ENCODE measurements at regions not wholly inside any gene's neighbourhood (a gene's known extent, or its start where the extent isn't known, plus 50 kb on each side); places are given as distances from the start of the nearest gene placed in this dataset.

DNA sequence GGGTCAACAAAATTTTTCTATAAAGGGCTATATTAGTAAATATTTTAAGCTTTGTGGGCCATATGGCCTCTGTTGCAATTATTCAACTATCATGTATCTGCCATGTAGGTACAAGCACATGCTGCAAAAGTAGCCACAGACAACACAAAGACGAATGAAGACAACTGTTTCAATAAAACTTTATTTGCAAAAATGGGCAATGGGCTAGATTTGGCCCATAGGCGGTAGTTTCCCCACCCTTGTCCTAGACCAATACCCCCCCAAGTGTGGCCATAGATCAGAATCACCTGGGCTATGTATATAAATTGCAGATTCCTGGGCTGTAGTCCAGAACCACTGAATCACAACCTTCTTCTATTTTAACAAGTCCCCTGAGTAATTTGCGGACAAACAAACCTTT is 331.0 kb upstream of the PSMD7 start:
- TF ChIP-seq, protein P1, sequence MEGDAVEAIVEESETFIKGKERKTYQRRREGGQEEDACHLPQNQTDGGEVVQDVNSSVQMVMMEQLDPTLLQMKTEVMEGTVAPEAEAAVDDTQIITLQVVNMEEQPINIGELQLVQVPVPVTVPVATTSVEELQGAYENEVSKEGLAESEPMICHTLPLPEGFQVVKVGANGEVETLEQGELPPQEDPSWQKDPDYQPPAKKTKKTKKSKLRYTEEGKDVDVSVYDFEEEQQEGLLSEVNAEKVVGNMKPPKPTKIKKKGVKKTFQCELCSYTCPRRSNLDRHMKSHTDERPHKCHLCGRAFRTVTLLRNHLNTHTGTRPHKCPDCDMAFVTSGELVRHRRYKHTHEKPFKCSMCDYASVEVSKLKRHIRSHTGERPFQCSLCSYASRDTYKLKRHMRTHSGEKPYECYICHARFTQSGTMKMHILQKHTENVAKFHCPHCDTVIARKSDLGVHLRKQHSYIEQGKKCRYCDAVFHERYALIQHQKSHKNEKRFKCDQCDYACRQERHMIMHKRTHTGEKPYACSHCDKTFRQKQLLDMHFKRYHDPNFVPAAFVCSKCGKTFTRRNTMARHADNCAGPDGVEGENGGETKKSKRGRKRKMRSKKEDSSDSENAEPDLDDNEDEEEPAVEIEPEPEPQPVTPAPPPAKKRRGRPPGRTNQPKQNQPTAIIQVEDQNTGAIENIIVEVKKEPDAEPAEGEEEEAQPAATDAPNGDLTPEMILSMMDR (IDR thresholded peaks at IDR 0.05; ENCODE audit: insufficient read depth, low read length, severe bottlenecking) = no peak
- FAIRE-seq (no peak), DNase-seq (ENCODE audit: low read depth) (no peak)
- no peak overlapping the region for H3K4me3 ChIP-seq (ENCODE audit: low read depth, low read length)
- no peaks in the 10 kb centered on the region for H3K27me3 ChIP-seq (ENCODE audit: control insufficient read depth, insufficient read depth, low read length)
- no peaks in the 10 kb centered on the region for H3K36me3 ChIP-seq (ENCODE audit: control insufficient read depth, insufficient read depth, low read length)

DNA sequence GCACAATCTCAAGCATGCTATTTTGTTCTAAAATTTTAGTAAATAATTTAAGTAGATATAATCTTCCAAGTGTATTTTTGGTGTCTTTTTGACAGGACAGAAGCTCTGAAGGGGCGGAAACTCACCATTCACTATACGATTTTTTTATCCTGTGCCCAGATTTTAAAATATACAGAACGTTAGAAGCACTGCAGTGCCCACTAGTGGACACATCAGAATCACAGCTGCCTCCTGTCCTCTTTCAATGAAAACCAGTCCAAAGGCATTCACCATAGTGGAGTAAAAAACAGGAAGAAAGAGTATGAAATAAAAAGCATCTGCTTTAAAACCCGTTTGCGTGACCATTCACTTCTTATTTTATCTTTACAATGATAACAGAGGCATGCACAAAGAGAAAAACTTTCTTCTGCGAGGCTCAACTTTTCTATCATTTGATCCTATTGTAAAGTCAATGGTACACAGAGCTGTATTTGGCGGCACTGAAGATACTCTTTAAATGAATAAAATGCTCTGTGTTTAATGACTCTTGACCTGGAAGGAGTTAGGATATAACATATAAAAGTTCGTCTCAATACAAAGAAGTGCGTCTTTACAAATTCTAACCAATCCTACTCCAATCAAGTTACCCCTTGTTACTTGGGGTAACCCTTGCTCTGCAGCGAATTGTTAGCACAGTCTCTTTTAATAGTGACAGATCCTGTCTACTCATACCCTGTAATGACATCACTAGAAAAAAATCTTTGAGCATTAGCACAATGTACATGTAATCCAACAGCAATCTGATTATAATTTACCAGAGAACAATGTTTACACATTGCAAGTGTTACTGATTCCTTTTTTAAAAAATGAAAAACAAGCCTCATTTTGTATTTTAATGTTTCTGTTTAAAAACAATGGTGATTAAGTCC is 339.8 kb upstream of the PSMD7 start:
- no peaks in the 10 kb centered on the region for H3K36me3 ChIP-seq (ENCODE audit: control insufficient read depth, insufficient read depth, low read length)
- DNase-seq (ENCODE audit: low read depth) (peak; percentile 43), FAIRE-seq (no peak)
- H3K27me3 ChIP-seq (ENCODE audit: control insufficient read depth, insufficient read depth, low read length) = no peaks in the 10 kb centered on the region
- no peak overlapping the region for H3K4me3 ChIP-seq (ENCODE audit: low read depth, low read length)
- TF ChIP-seq, protein P1 (IDR thresholded peaks at IDR 0.05; ENCODE audit: insufficient read depth, low read length, severe bottlenecking) = peak; percentile 78

DNA sequence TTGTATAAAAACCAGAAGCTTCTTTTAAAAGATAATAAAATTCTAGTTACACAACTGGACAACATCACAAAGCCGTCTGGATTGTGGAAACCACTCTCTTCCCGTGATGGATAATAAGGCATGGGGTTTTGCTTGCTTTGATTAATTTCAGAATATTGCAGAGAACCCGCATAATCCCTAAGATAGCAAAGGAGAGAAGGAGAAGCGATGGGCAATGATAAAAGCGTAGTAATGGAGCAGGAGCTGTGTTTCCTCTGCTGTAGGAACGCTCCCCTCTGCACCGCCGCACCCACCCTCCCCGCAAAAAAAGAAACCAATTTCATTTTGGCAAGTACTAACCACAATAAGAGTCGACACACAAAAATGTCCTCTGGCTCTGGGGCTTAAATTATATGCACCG is 340.9 kb upstream of the PSMD7 start:
- no peak for FAIRE-seq
- TF ChIP-seq, protein P1 (IDR thresholded peaks at IDR 0.05; ENCODE audit: insufficient read depth, low read length, severe bottlenecking) = no peak
- H3K27me3 ChIP-seq (ENCODE audit: control insufficient read depth, insufficient read depth, low read length) = no peaks in the 10 kb centered on the region
- DNase-seq (ENCODE audit: low read depth) = no peak
- H3K36me3 ChIP-seq (ENCODE audit: control insufficient read depth, insufficient read depth, low read length) = no peaks in the 10 kb centered on the region
- H3K4me3 ChIP-seq (ENCODE audit: low read depth, low read length) = no peak overlapping the region

DNA sequence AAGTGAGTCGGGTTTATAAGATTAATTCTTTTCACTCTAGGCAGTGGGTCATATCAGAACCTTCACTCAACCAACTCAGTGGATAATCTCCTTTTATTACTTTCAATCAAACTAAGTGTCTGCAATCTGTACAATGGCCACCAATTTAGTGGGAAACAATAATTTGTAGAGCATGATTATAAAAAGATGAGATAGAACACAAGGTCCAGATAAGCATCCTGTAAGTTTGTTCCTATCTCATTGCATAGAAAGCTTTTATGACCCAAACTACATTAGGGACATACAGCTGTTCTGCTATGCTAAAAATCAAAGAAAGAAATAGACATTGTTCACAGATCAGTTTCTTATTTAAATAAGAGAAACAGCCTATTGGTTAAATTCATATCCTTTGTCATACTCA is 341.4 kb upstream of the PSMD7 start:
- TF ChIP-seq, protein P1 (IDR thresholded peaks at IDR 0.05; ENCODE audit: insufficient read depth, low read length, severe bottlenecking) = no peak
- H3K4me3 ChIP-seq (ENCODE audit: low read depth, low read length) = no peak overlapping the region
- DNase-seq (ENCODE audit: low read depth) = no peak
- no peaks in the 10 kb centered on the region for H3K27me3 ChIP-seq (ENCODE audit: control insufficient read depth, insufficient read depth, low read length)
- no peaks in the 10 kb centered on the region for H3K36me3 ChIP-seq (ENCODE audit: control insufficient read depth, insufficient read depth, low read length)
- FAIRE-seq = no peak

DNA sequence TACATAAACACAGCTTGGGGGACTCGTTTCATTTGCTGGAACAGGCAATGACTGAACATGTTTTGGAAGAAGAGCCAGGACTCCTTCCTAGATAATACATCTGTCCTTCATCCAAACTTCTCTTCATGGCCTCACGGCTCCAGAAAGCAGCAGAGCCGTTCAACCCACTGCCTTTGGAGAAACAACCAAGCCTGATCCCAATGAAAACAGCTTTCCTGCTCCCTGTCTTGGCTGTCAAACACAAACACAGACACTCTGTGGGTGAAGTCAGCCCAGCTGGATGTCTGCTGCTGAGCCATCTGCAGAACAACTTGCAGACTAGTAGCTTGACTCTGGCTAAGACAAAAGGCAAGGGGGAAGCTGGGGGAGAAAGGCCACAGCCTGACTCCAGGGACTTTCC is 345.1 kb upstream of the PSMD7 start:
- Histone ChIP-seq H3K4me3 (ENCODE audit: low read depth, low read length) (no peak overlapping the region), H3K27me3 (ENCODE audit: control insufficient read depth, insufficient read depth, low read length) (no peaks in the 10 kb centered on the region), H3K36me3 (ENCODE audit: control insufficient read depth, insufficient read depth, low read length) (no peaks in the 10 kb centered on the region)
- DNase-seq (ENCODE audit: low read depth) (no peak), FAIRE-seq (no peak)
- TF ChIP-seq, protein P1 (IDR thresholded peaks at IDR 0.05; ENCODE audit: insufficient read depth, low read length, severe bottlenecking) = no peak
